ENCODE measurements at regions not wholly inside any gene's neighbourhood (a gene's known extent, or its start where the extent isn't known, plus 50 kb on each side); places are given as distances from the start of the nearest gene placed in this dataset.
"Not testable (repeated sequence)": the region's sequence is repeated elsewhere in the genome, so short reads cannot be mapped to it uniquely, and the experiment has no call there.

DNA sequence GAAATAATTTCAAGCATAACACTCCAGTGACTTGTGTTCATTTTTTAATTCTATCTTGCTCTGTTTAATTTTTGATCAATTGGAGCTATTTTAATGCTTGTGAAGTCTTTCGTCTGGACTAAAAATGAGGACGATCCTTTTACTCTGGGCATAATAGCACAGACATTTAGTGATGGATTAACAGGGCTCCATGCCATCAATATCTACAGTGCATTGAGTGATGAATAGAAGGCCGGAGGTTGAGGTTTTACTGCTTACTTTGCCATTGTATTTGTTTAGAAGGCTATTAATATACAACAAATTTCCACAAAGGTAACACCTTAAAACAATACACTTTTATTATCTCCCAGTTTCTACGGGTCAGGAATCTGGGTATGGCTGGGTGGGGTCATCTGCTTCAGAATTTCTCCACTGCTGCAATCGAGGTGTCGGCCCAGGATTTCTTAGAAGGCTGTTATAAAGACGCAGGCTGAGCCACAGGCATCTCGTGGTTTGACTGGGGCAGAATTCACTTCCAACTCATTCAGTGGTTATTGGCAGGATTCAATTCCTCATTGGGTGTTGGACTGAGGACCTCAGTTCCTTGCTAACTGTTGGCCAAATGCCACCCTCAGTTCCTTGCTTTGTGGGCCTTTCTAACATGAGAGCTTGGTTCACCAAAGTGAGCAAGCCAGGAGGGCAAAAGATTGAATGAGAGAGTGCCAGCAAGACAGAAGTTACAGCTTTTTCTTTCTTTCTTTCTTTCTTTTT lies 265.4 kb upstream of the VLDLR start:
- no peak for DNase-seq

DNA sequence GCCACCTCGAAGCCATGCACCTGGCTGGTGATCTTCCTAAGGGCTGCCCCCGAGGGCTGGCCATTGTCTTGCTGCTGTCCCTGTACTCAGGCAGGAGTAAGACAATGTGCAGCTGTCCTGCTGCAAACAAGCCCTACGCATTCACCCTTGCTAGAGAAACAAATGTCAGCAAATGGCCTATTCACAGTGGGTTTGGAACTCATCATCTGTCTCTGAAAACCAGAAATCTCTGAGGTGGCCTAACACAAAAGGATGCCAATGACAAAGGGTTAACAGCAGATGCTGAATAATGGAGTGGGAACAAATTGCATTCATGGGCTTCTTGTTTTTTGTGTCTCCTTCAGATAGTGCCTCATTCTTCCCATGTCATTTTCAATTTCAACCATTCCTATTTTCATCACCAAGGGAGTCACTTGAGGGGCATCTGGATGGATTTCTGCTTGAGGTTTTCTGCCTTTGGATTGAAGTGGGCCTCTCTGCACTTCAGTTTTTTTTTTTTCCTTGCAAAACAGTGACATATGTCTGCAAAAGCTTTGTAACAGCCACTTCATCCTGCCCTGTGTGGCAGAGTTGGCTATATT lies 261.6 kb upstream of the VLDLR start:
- no peak for DNase-seq

DNA sequence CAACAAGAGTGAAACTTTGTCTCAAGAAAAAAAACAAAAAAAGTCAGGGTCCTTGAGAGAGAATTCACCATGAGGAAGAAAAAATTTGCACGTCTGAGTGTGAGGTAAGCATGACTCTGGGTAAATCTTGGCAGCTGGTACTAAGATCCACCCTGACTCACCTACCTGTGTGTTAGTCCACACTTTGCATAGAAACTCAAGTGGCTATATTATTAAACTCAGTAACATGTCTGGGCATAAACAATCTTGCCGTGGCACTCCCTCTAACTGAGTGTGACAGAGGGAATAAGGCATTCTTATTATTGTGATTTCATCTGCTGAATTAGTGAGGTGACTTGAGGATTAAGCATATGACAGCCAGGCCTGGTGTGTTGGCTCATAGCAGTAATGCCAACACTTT lies 259.4 kb upstream of the VLDLR start:
- no peak for DNase-seq

DNA sequence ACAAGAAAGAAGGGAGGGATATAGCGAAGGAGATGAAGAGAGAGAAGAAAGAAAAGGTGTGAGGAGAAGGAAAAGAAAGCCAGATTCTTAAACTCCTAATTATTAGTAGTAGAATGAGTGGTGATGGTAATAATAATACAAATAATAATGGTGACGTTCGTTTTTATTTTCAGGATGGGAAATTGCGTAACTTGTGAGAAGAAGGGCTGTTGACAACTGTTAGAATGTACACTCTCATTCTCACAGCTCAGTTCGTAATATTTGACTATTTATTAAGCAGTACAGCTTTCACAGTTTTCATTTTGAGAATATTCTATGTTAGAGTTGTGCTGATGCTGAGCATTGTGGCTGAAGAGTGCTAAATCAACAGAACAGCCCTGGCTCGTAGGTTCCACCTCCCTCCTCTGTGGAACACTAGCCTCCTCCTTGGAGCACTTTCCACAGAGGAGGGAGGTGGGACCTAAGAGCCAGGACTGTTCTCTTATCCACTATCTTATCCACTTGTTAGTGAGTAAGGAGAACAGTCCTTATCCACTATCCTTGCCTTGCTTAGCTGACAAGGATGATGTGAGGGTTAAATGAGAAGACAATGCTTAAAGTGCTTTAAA lies 258.3 kb upstream of the VLDLR start:
- no peak for DNase-seq

DNA sequence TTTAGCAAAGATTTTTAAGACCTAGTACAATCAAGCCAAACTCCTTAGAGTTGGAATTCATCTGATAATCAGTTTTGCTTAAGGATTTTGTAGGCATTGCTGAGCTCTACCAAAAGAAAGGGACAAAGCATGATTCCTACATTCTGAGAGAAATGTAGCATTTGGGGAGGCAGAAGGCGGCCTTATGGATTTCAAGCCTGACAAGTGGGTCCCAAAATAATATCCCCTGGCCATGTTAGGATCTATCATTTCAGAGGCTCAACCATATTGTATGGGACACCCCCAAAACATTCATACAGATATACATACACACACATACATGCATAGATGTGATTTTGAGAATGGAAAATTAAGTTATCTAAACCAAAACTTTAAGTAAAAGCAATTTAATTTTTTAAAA lies 257.8 kb upstream of the VLDLR start:
- no peak for DNase-seq

DNA sequence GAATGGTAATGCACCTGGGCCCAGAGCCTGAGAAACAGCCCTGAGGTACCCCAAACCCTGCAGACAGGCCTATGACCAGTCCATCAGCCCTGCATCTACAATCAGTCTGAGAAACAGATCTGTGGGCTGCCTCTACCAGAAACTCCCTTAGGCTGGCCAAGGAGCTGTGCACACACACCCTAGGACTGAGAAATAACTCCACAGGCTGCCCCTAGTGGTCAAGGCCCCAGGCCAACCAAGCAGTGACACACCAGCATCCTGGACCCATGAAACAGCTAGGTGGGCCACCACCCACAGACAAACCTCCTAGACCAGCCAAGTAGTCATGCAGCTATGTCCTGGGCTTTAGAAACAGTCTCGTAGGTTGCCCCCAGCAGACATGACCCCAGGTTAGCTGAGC lies 253.6 kb upstream of the VLDLR start:
- no peak for DNase-seq

DNA sequence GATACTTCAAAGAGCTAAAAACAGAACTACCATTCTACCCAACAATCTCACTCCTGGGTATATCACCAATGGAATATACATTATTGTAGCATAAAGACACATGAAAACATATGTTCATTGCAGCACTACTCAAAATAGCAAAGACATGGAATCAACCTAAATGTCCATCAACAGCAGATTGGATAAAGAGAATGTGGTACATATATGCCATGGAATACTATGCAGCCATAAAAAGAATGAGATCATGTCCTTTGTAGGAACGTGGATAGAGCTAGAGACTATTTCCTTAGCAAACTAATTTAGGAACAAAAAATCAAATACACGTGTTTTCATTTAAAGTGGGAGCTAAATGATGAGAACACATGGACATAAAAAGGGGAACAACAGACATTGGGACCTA lies 247.9 kb upstream of the VLDLR start:
- DNase-seq = no peak

DNA sequence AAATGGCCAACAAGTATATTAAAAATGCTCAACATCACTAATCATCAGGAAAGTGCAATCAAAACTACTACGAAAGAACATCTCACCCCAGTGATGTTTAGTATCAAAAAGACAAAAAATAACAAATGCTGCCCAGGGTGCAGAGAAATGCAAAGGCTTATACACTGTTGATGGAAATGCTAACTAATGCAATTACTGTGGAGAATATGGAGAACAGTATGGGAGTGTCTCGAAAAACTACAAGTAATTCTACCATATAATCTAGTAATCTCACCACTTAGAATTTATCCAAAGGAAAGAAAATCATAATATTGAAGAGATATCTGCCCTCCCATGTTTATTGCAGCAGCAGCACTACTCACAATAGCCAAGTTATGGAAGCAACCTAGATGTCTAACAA lies 246.5 kb upstream of the VLDLR start:
- DNase-seq = no peak

DNA sequence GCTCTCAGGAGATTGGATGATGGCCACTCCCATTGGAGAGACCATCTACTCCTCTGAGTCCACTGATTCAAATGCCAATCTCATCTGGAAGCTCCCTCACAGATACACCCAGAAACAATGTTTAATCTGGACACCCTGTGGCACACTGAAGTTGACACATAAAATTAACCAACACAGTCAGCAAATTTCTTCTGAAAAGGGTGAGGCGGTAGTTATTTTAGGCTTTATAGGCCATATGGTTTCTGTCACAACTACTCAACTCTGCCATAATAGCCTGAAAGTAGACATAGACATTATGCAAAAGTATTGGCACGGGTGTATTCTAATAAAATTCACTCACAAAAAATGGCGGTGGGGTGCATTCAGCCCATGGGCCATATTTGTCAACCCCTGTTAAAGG lies 244.5 kb upstream of the VLDLR start:
- DNase-seq = no peak

DNA sequence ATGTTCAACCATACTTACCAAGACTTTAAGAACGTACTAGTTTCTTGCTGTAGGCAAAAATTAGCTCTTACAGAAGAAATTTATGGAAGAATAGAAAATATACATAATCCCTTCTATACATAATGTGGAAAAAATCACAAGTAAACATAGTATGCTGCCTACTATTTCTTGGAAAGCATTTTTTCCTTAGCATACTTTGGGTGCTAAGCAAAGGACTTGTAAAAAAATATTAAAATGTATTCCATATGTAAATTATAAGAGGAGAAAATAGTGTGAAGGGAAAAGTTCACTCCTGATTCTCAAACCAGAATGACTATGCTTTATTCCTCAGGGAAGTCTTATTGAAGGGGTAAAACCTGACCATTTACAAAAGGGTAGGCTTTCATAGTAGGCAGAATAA lies 243.8 kb upstream of the VLDLR start:
- no peak for DNase-seq

DNA sequence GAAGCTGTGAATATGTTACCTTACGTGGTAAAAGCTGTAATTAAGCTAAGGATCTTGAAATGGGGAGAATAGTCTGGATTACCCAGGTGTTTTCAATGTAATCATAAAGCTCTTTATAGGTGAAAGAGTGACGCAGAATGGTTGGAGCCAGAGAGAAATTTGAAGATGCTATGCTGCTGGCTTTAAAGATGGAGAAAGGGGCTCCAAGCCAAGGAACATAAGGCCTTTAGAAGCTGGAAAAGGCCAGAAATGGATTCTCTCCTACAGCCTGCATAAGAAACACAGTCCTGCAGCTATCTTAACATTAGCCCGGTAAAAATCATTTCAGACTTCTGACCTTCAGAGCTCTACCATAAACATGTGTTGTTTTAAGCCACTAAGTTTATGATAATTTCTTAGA lies 243.3 kb upstream of the VLDLR start:
- DNase-seq = no peak

DNA sequence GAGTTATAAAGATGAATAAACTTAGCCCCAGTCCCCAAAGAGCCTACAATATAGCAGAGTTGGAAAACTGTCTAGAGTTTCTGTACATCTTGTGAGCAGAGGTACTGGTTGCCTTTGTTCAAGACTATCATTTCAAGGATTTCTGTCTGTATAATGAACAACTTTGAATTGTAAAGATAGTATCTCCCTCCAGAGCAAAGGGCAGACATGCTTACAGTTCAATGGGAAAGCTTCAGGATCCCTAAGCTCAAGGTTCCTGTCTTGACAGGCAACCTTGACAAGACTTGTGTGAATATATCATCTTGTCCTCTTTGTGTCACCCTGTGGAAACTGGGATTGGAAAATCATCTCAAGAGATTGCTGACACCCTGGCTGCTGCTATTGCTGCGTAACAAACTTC lies 242.8 kb upstream of the VLDLR start:
- no peak for DNase-seq

DNA sequence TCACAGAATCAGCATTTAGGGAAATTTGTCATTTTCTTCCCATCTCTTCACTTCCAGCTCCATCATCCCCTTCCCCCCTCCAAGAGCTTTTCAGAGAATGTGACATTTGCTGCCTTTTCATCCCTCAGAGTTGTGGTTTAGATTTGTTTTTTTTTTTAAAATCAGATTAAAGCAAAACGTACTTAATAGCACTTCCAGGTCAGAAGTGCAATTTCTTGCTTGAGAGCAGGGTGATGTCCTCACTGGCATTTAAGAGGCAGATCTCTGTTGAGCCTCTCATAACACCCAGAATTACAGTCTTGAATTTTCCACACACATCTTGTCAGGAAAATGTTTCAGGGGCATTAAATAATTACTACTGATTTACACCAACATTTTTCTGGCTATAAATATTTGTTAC lies 236.8 kb upstream of the VLDLR start:
- DNase-seq = no peak

DNA sequence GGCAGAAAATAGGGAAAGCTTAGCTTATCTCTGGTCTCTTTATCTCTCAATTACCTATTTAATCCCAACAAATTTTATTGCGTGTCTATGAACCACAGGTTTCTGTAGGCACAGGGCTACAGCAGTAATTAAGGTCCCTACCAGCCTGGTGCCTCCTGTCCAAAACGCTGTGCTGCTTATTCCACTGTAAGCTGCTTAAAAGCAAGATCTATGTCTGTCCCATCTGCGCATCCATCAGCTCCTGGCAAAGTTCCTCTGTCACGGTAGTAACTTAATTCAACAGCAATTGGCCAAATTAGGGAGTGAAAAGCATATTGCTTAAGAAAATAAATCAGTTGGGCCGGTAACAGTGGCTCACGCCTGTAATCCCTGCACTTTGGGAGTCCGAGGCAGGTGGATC lies 235.8 kb upstream of the VLDLR start:
- DNase-seq = no peak

DNA sequence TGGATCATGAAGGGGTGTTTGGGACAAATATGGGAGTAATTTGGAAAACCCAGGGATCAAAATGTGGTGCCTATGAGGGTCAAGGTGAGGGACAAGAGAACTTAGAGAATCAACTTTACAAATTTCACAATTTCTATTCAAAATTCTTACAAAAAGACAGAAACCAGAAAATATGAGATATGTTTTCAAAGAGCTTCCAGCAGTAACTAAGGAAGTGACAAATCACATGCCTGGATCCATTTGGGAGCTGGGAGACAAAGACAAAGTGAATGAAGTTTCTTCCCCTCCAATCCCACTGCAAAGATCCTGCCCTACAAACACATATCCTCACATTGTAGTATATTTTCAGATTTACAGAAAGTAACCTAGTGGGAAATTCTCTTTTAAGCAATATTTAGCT lies 235.0 kb upstream of the VLDLR start:
- DNase-seq = no peak

DNA sequence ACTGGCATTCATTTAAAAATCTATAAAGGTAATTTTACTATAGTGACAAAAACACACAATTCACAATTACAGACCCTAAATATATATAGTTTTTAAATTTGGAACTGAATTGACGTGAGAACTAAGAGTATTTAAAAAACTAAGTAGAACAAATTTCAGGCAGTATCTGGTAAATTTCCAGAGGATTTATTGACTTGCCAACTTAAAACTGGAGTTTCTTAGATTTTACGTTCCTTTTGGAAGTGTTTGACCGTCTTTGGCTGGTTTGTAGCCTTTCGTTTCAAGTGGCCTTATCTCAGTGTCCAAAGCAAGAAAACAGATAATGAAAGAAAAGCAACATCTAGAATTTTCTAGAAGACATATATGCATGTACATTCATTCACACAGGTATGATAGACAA lies 234.4 kb upstream of the VLDLR start:
- no peak for DNase-seq

DNA sequence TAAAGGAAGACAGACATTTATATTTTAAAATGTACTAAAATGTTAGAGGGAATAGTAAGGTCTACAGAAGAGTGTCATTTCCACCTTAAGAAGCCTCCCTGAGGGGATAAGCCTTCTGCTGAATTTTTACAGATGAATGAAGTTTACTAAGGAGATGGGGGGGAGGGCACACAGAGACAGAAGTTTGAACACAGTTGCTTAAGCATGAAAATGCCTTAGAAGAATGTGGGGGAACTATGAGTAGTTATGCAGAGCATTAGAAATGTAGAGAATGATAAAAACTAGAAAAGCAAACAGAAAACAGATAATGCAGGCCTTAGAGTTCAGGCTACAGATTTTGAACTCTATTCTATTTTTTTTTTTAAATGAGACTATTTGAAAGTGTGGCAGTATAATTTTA lies 232.2 kb upstream of the VLDLR start:
- no peak for DNase-seq

DNA sequence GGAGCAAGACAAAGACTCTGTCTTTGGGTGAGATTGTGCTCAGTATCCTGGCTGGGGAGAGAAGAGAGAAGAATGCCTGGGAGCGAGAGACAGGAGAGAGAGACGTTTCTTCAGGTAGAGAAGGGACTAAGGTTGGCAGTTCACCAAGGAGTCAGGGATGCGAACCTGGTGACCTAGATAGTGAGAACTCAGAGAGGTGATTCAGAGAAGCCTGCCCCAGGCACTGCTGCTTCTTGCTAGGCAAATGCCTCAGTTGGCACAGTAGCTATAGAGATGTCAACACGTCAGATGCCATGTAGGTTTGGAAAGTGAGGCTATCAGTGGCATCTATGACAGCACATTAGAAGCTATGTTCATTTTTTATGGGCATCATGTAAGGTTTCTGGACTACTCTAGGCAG lies 231.6 kb upstream of the VLDLR start:
- DNase-seq = no peak

DNA sequence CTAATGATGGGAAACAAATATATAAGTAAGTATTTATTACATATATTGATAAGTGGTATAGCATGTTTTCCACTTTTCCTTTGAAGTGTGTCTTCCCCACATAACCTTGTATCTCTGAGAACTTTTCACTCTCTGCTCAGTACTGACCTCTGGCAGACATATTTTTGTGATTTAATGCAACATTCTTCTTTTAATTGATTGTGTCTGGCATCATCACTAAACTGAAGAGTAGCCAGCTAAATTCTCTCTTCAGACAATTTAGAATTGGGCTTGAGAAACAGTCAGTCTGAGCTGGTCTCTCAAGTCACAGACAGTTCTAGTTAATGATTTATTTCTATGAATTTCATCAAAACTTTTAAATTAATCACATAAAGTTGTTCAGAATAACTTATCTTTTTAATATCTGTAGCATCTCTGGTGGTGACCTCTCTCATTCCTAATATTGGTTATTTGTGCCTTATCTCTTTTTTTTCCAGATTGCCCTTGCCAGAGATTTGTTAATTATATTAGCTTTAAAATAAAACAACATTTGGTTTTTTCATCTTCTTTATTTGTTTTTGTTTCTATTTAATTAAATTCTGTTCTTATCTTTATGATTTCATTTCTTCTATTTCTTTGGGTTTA lies 230.0 kb upstream of the VLDLR start:
- not testable (repeated sequence) for DNase-seq

DNA sequence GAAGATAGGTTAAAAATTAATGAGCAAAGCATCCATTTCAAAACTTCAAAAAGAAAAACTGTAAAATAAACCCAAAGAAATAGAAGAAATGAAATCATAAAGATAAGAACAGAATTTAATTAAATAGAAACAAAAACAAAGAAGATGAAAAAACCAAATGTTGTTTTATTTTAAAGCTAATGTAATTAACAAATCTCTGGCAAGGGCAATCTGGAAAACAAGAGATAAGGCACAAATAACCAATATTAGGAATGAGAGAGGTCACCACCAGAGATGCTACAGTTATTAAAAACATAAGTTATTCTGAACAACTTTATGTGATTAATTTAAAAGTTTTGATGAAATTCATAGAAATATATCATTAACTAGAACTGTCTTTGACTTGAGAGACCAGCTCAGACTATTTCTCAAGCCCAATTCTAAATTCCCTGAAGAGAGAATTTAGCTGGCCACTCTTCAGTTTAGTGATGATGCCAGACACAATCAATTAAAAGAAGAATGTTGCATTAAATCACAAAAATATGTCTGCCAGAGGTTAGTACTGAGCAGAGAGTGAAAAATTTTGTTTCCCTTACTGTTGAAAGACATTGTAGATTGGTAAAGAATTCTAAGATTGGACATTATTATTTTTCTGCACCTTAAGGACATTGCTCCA lies 227.4 kb upstream of the VLDLR start:
- DNase-seq = not testable (repeated sequence)

DNA sequence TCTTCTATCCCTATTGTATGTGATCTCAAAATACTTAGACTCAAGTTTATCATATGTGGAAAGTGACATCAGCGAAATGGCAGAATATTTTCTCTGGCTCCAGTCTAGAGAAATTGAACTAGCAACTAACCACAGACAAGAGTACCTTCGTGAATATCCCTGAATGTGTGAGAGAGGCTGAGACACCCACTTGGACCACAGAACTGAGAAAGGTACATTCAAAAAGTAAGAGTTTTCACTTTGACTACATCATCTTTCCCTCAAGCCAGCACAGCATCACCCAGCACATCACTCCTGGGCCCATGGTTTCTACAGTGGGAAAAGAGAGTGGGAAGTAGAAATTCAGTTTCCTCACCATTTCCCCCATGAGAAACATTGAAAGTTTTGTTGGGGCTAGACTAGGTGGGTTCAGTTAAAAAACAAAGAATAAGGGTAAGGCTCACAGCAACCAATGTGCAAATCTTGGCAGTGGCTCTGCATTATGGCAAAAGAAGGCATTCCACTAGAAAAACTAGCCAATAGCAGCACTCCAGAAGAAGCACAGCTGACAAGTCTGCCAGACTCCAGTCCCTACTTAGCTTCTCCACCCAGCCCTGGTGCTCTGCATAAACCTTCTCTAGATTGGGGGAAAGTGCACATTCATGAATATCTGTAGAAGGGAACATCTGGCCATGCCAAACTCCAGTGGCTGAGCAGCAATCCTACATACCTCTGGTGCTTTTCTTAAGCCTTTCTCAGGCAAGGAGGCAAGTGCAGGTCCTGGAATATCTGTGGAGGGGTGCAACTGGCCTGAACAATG lies 225.6 kb upstream of the VLDLR start:
- DNase-seq = no peak

DNA sequence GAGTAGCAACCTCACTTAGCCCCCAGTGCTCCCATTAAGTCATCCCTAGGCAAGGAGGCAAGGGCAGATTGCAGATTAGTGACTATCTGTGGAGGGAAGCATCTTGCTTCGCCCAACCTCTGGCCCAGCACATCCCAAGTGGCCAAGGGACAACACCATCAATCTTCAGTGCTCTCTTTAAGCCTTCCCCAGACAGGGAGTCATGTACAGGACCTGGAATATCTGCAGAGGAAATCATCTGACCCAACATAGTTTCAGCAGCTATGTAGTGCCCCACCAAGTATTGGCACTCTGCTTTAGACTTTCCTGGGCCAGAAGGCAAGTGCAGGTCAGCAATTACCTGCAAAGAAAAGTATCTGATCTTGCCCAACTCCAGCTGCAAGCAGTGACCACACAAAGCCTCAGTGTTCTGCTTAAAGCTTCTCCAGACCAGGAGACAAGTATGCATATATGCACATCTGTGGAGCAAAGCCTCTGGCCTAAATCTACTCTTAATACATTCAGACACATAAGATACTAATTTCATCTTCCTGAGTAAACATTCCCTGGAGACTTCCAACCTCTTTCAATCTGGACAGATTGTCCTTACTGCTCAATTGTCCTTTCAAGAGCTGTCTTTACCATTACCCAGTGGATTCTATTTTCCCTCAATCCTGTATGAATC lies 224.8 kb upstream of the VLDLR start:
- no peak for DNase-seq

Data from HCEC 1CT (cell line).